ENCODE measurements at regions not wholly inside any gene's neighbourhood (a gene's known extent, or its start where the extent isn't known, plus 50 kb on each side); places are given as distances from the start of the nearest gene placed in this dataset.
"Not testable (repeated sequence)": the region's sequence is repeated elsewhere in the genome, so short reads cannot be mapped to it uniquely, and the experiment has no call there.

DNA sequence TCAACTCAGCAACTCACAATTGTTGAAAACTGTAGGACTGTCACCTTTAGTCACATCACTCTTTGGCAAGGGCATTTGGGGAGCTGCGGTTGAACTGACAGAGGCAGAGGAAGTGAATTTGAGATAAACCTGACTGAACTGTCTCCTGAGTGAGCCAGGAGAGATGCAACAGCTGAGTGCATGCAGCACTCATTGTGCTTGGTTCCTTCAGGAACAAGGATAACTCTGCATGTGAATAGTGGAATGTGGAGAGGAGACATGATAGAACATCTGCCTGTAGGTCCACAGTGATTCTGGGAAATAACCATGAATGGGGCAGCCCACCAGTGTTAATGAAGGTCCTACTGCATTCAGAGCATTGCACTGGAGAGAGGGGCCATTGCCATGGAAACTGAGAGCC is 494.7 kb downstream of the STK39 start:
- Histone ChIP-seq H3K9me3 (no peaks in the 10 kb centered on the region), H3K36me3 (no peaks in the 10 kb centered on the region), H3K27ac (no peak overlapping the region), H3K4me1 (no peaks in the 10 kb centered on the region), H3K4me3 (no peak overlapping the region), H3K27me3 (no peaks in the 10 kb centered on the region)
- DNase-seq (ENCODE audit: low spot score): no peak
- TF ChIP-seq, protein P1, sequence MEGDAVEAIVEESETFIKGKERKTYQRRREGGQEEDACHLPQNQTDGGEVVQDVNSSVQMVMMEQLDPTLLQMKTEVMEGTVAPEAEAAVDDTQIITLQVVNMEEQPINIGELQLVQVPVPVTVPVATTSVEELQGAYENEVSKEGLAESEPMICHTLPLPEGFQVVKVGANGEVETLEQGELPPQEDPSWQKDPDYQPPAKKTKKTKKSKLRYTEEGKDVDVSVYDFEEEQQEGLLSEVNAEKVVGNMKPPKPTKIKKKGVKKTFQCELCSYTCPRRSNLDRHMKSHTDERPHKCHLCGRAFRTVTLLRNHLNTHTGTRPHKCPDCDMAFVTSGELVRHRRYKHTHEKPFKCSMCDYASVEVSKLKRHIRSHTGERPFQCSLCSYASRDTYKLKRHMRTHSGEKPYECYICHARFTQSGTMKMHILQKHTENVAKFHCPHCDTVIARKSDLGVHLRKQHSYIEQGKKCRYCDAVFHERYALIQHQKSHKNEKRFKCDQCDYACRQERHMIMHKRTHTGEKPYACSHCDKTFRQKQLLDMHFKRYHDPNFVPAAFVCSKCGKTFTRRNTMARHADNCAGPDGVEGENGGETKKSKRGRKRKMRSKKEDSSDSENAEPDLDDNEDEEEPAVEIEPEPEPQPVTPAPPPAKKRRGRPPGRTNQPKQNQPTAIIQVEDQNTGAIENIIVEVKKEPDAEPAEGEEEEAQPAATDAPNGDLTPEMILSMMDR (IDR thresholded peaks at IDR 0.05): no peak

DNA sequence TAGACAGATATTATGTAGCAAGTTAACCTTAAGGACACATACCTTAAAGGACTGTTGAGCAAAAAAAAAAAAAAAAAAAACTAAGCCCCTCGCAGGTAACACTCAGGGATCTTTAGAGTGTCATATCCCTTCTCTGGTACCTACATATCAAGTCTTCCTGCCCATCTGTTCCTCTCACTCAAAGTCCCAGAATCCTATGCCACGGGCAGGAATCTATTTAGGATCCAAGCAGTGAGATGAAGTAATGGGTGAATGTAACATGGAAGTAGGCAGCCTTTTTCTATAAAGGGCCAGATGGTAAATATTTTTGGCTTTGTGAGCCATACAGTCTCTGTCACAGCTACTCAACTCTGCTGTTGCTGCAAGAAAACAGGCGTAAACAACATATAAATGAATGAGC is 496.7 kb downstream of the STK39 start:
- H3K4me1 ChIP-seq: no peaks in the 10 kb centered on the region
- no peaks in the 10 kb centered on the region for H3K9me3 ChIP-seq
- no peak overlapping the region for H3K4me3 ChIP-seq
- DNase-seq (ENCODE audit: low spot score): no peak
- TF ChIP-seq, protein P1 (IDR thresholded peaks at IDR 0.05): no peak
- H3K36me3 ChIP-seq: no peaks in the 10 kb centered on the region
- H3K27ac ChIP-seq: no peak overlapping the region
- no peaks in the 10 kb centered on the region for H3K27me3 ChIP-seq

DNA sequence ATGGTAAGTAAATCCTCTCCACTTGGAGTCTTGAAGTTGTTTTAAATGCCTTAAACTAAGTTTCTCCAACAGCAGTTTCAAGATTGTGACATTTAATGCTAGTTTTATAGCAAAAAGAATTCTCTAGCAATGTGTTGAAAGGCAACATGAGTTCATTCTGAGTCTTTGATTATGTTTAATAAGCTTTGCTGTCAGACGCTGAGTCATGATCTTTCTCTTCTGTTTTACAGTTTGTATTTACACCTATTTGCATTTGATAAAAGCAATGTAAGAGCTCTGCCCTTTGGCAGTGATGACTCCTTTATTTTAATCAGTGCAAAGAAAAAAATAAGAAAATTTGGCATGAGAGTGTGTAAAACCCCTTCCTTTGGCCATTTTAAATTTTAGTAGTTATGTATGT is 497.7 kb downstream of the STK39 start:
- no peaks in the 10 kb centered on the region for H3K27me3 ChIP-seq
- no peaks in the 10 kb centered on the region for H3K4me1 ChIP-seq
- TF ChIP-seq, protein P1 (IDR thresholded peaks at IDR 0.05): no peak
- DNase-seq (ENCODE audit: low spot score): no peak
- no peaks in the 10 kb centered on the region for H3K36me3 ChIP-seq
- H3K4me3 ChIP-seq: no peak overlapping the region
- H3K27ac ChIP-seq: no peak overlapping the region
- no peaks in the 10 kb centered on the region for H3K9me3 ChIP-seq

DNA sequence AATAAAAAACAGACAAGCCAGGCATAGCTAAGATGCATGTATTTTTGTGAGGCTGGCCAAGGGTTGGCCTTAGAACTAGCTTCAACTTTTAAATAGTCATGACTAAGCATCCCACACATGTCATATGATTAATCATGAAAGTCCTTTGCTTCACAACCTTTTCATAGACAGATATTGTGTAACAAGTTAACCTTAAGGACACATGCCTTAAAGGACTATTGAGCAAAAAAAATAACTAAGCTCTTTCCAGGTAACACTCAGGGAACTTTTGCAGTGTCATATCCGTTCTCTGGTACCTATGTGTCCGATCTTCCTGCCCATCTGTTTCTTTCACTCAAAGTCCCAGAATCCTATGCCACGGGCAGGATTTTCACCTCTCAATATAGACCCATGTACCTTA is 498.4 kb downstream of the STK39 start:
- Histone ChIP-seq H3K27me3 (no peaks in the 10 kb centered on the region), H3K4me1 (no peaks in the 10 kb centered on the region), H3K36me3 (no peaks in the 10 kb centered on the region), H3K4me3 (no peak overlapping the region), H3K27ac (no peak overlapping the region), H3K9me3 (no peaks in the 10 kb centered on the region)
- TF ChIP-seq, protein P1 (IDR thresholded peaks at IDR 0.05): no peak
- DNase-seq (ENCODE audit: low spot score): no peak

DNA sequence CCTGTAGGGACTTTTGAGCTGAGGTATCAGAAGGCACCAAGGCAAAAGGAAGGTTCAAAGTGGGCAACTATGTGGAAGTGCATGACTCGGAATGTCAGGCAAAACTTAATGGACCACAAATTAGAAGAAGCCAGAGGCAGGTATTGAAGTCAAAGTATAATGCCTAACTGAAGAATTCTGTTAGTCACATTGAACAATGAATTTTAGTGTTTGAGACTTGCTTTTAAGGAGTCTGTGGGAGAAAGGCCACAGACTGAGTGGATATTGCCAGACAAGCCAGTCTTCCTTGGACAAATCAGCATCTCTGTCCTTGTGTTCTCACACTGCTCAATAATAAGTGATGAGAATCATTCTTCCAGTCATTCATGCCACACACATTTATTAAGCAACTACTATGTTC is 498.9 kb downstream of the STK39 start:
- TF ChIP-seq, protein P1 (IDR thresholded peaks at IDR 0.05): no peak
- Histone ChIP-seq H3K4me1 (no peaks in the 10 kb centered on the region), H3K9me3 (no peaks in the 10 kb centered on the region), H3K4me3 (no peak overlapping the region), H3K27ac (no peak overlapping the region), H3K36me3 (no peaks in the 10 kb centered on the region), H3K27me3 (no peaks in the 10 kb centered on the region)
- DNase-seq (ENCODE audit: low spot score): no peak

DNA sequence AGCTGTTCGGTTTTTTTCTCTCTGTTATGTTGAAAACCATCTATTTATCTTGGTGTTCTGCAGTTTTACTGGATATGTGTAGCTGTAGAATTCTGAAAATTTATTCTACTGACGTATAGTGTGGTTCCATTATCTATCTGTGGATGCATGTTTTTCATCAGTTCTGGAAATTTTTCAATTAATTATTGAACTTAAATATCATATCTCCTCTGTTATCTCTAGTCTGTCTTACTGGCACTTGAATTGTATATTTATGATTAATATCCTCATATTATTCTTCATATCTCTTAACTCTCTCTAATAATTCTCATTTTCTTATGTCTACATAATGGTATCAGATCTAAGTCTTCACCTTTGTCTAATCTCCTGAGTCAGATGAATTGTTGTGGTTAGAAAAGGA is 501.7 kb downstream of the STK39 start:
- TF ChIP-seq, protein P1 (IDR thresholded peaks at IDR 0.05): no peak
- no peaks in the 10 kb centered on the region for H3K27me3 ChIP-seq
- no peaks in the 10 kb centered on the region for H3K9me3 ChIP-seq
- H3K27ac ChIP-seq: no peak overlapping the region
- H3K36me3 ChIP-seq: no peaks in the 10 kb centered on the region
- DNase-seq (ENCODE audit: low spot score): no peak
- no peaks in the 10 kb centered on the region for H3K4me1 ChIP-seq
- H3K4me3 ChIP-seq: no peak overlapping the region

DNA sequence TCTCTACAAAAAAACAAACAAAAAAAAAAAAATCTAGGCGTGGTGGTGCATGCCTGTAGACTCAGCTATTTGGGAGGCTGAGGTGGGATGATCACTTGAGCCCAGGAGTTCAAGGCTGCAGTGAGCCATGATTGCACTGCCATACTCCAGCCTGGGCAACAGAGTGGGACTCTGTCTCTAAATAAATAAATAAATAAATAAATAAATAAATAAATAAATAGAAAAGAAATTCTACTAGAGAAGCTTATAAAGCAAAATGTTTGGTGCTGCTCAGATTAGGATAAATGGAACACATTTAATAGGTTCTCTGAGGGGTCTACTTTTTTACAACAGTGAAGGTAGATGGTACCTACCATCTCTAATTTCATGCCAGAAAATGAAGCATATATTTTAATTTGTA is 507.5 kb downstream of the STK39 start:
- not testable (repeated sequence) for H3K36me3 ChIP-seq; DNase-seq (ENCODE audit: low spot score); H3K27me3 ChIP-seq; H3K4me3 ChIP-seq; H3K27ac ChIP-seq; H3K9me3 ChIP-seq; H3K4me1 ChIP-seq
